Activated CD4-positive, alpha-beta T cell treated with anti-CD3 and anti-CD28 coated beads for 36 hours (primary cell): ENCODE measurements at regions not wholly inside any gene's neighbourhood (a gene's known extent, or its start where the extent isn't known, plus 50 kb on each side); places are given as distances from the start of the nearest gene placed in this dataset.

Source experiments
- ATAC-seq: fragments of 200-7000 bp; cut with Tn5 transposase; one replicate; pipeline ENCODE4 v1.10.0; 2021; ENCODE audit warnings: mild to moderate bottlenecking, moderate library complexity
- CTCF ChIA-PET: fragments of 350-600 bp; sonication (Branson Sonifier 250); formaldehyde crosslinking; loops from one replicate; lab custom pipeline; 2021; ENCODE audit warnings: antibody characterized with exemption; lab: Charles Lee
- POLR2A ChIA-PET: fragments of 350-600 bp; sonication (Branson Sonifier 250); formaldehyde crosslinking; loops from one replicate; lab custom pipeline; 2021; ENCODE audit warnings: antibody characterized with exemption, inconsistent platforms; lab: Charles Lee
- DNase-seq: peaks from one replicate; pipeline ENCODE4 v3.0.0-alpha.2; 2020
- H3K27ac Mint-ChIP-seq: one replicate; pipeline ENCODE4 v1.8.0; 2021; ENCODE audit warnings: mixed read lengths
- H3K27me3 Mint-ChIP-seq: one replicate; pipeline ENCODE4 v1.8.0; 2021; ENCODE audit warnings: mixed read lengths
- H3K36me3 Mint-ChIP-seq: one replicate; pipeline ENCODE4 v1.8.0; 2021; ENCODE audit warnings: low read depth, mixed read lengths
- H3K4me1 Mint-ChIP-seq: one replicate; pipeline ENCODE4 v1.8.0; 2021; ENCODE audit warnings: mixed read lengths
- H3K4me3 Mint-ChIP-seq: one replicate; pipeline ENCODE4 v1.8.0; 2021; ENCODE audit warnings: mild to moderate bottlenecking, moderate library complexity, mixed read lengths
- H3K9me3 Mint-ChIP-seq: one replicate; pipeline ENCODE4 v1.8.0; 2021; ENCODE audit warnings: low read depth, mixed read lengths
- intact Hi-C, 2 experiments: fragments of 100-400 bp; cut with DNase I in 1 of 2; cut with micrococcal nuclease in 1 of 2; formaldehyde crosslinking; loops; one replicate each; pipeline versions ENCODE4 v1.14.2 to v1.15.1; 2022 to 2024; cut with DNase I, micrococcal nuclease

DNA sequence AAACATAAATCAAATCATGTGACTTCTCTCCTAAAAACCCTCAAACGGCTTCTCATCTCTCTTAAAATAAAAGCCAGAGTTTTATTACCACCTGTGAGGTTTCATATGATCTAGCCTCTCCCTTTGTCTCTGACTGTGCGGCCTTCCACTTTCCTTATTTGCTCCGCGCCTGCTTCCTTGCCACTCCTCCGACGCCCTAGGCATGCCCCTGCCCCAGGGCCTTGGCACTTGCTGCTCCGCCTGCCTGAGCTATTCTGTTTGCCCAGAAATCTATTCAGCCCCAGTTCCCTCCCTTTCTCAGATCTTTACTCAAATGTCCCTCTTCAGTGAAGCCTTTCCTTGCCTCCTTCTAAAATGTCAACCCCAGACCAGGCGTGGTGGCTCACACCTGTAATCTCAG lies 57.5 kb upstream of the DISP3 start:
- Mint-ChIP-seq H3K36me3 (no peaks in the 10 kb centered on the region), H3K4me3 (no peak overlapping the region), H3K27me3 (no peaks in the 10 kb centered on the region), H3K4me1 (no peaks in the 10 kb centered on the region), H3K27ac (no peak overlapping the region), H3K9me3 (no peaks in the 10 kb centered on the region)
- ATAC-seq (no peak), DNase-seq (no peak)
- POLR2A ChIA-PET, result no interaction called here
- CTCF ChIA-PET, result no interaction called here
- intact Hi-C loops, result no loop called here

- H3K4me3 Mint-ChIP-seq, result no peak overlapping the region
- H3K9me3 Mint-ChIP-seq, result no peaks in the 10 kb centered on the region
- no peaks in the 10 kb centered on the region for H3K36me3 Mint-ChIP-seq
- H3K4me1 Mint-ChIP-seq, result no peaks in the 10 kb centered on the region
- DNase-seq (no peak), ATAC-seq (no peak)
- no peaks in the 10 kb centered on the region for H3K27me3 Mint-ChIP-seq
- intact Hi-C loops, result no loop called here
- ChIA-PET POLR2A (interaction anchor here (0.6 kb wide), 1 partner anchor 139 kb away, joined by 3 read pairs; no protein-coding TSS in a partner anchor), CTCF (interaction anchor here (0.5 to 0.7 kb wide), 2 partner anchors 136 to 1439 kb away, joined by 3 read pairs; no protein-coding TSS in a partner anchor)
- H3K27ac Mint-ChIP-seq, result no peak overlapping the region
Observed at GRCh38 chr1:11422686-11423085, 56.3 kb upstream of the DISP3 start.

GRCh38 chr1:11426617-11427016 lies 52.3 kb upstream of the DISP3 start:
- H3K4me1 Mint-ChIP-seq, result no peaks in the 10 kb centered on the region
- DNase-seq, result no peak
- H3K36me3 Mint-ChIP-seq, result no peaks in the 10 kb centered on the region
- no peaks in the 10 kb centered on the region for H3K9me3 Mint-ChIP-seq
- no peak for ATAC-seq
- intact Hi-C loops, result no loop called here
- ChIA-PET CTCF (interaction anchor here (0.5 to 0.7 kb wide), 2 partner anchors 9 to 217 kb away, joined by 3 read pairs; no protein-coding TSS in a partner anchor), POLR2A (no interaction called here)
- no peak overlapping the region for H3K4me3 Mint-ChIP-seq
- no peaks in the 10 kb centered on the region for H3K27me3 Mint-ChIP-seq
- no peak overlapping the region for H3K27ac Mint-ChIP-seq

- Mint-ChIP-seq H3K27ac (no peak overlapping the region), H3K4me1 (no peaks in the 10 kb centered on the region), H3K36me3 (no peaks in the 10 kb centered on the region), H3K4me3 (no peak overlapping the region), H3K9me3 (no peaks in the 10 kb centered on the region), H3K27me3 (no peaks in the 10 kb centered on the region)
- intact Hi-C loops, result no loop called here
- POLR2A ChIA-PET, result no interaction called here
- DNase-seq (no peak), ATAC-seq (no peak)
- CTCF ChIA-PET, result interaction anchor here (0.6 kb wide), 1 partner anchor 96 kb away, joined by 3 read pairs; no protein-coding TSS in a partner anchor
Observed at GRCh38 chr1:11428789-11429188, 50.2 kb upstream of the DISP3 start.
